Chondrocyte (in vitro differentiated cells): ENCODE measurements at regions not wholly inside any gene's neighbourhood (a gene's known extent, or its start where the extent isn't known, plus 50 kb on each side); places are given as distances from the start of the nearest gene placed in this dataset.

Experiments used
- DNase-seq: peaks from one replicate; pipeline ENCODE4 v3.0.0; 2021; ENCODE audit warnings: mixed read lengths, low spot score
- H3K27ac Mint-ChIP-seq: one replicate; pipeline ENCODE4 v1.8.0; 2021; ENCODE audit warnings: mild to moderate bottlenecking, moderate library complexity, mixed read lengths; ENCODE audit not compliant: unreplicated experiment
- H3K27me3 Mint-ChIP-seq: 2 replicates; pipeline ENCODE4 v1.8.0; 2021; ENCODE audit warnings: low read depth, mixed read lengths
- H3K36me3 Mint-ChIP-seq: 2 replicates; pipeline ENCODE4 v1.8.0; 2021; ENCODE audit warnings: low read depth, mixed read lengths
- H3K4me1 Mint-ChIP-seq: 2 replicates; pipeline ENCODE4 v1.8.0; 2021; ENCODE audit warnings: low read depth, mild to moderate bottlenecking, mixed read lengths
- H3K4me3 Mint-ChIP-seq: one replicate; pipeline ENCODE4 v1.8.0; 2021; ENCODE audit warnings: mild to moderate bottlenecking, moderate library complexity, mixed read lengths; ENCODE audit not compliant: unreplicated experiment
- H3K9me3 Mint-ChIP-seq: 2 replicates; pipeline ENCODE4 v1.8.0; 2021; ENCODE audit warnings: low read depth, mixed read lengths
- TF ChIP-seq, protein P1 (sequence below): fragments of 200-600 bp; sonication (generic); IDR thresholded peaks from 2 replicates; pipeline ENCODE4 v1.5.0; 2021; ENCODE audit warnings: antibody characterized with exemption, mild to moderate bottlenecking, moderate library complexity

GRCh38 chr9:108709126-108709525 is 146.7 kb downstream of the ACTL7B start:
- H3K27me3 Mint-ChIP-seq: peaks cover 27% of the 10 kb centered on the region
- no peak for DNase-seq
- peaks cover 3% of the 10 kb centered on the region for H3K9me3 Mint-ChIP-seq
- no peak overlapping the region for H3K4me3 Mint-ChIP-seq
- TF ChIP-seq, protein P1, sequence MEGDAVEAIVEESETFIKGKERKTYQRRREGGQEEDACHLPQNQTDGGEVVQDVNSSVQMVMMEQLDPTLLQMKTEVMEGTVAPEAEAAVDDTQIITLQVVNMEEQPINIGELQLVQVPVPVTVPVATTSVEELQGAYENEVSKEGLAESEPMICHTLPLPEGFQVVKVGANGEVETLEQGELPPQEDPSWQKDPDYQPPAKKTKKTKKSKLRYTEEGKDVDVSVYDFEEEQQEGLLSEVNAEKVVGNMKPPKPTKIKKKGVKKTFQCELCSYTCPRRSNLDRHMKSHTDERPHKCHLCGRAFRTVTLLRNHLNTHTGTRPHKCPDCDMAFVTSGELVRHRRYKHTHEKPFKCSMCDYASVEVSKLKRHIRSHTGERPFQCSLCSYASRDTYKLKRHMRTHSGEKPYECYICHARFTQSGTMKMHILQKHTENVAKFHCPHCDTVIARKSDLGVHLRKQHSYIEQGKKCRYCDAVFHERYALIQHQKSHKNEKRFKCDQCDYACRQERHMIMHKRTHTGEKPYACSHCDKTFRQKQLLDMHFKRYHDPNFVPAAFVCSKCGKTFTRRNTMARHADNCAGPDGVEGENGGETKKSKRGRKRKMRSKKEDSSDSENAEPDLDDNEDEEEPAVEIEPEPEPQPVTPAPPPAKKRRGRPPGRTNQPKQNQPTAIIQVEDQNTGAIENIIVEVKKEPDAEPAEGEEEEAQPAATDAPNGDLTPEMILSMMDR: no peak
- peaks cover 2% of the 10 kb centered on the region for H3K36me3 Mint-ChIP-seq
- H3K27ac Mint-ChIP-seq: no peak overlapping the region
- H3K4me1 Mint-ChIP-seq: peaks cover 5% of the 10 kb centered on the region

GRCh38 chr9:108708448-108708847 is 147.3 kb downstream of the ACTL7B start:
- peaks cover 27% of the 10 kb centered on the region for H3K27me3 Mint-ChIP-seq
- TF ChIP-seq, protein P1: no peak
- peaks cover 2% of the 10 kb centered on the region for H3K36me3 Mint-ChIP-seq
- DNase-seq: no peak
- H3K27ac Mint-ChIP-seq: no peak overlapping the region
- H3K9me3 Mint-ChIP-seq: peaks cover 3% of the 10 kb centered on the region
- H3K4me1 Mint-ChIP-seq: peaks cover 6% of the 10 kb centered on the region
- no peak overlapping the region for H3K4me3 Mint-ChIP-seq

- H3K36me3 Mint-ChIP-seq: peaks cover 2% of the 10 kb centered on the region
- peaks cover 6% of the 10 kb centered on the region for H3K4me1 Mint-ChIP-seq
- H3K27me3 Mint-ChIP-seq: peaks cover 22% of the 10 kb centered on the region
- H3K9me3 Mint-ChIP-seq: no peaks in the 10 kb centered on the region
- TF ChIP-seq, protein P1: no peak
- H3K27ac Mint-ChIP-seq: no peak overlapping the region
- no peak overlapping the region for H3K4me3 Mint-ChIP-seq
- no peak for DNase-seq
Measured at GRCh38 chr9:108707120-108707519, 148.7 kb downstream of the ACTL7B start.

DNA sequence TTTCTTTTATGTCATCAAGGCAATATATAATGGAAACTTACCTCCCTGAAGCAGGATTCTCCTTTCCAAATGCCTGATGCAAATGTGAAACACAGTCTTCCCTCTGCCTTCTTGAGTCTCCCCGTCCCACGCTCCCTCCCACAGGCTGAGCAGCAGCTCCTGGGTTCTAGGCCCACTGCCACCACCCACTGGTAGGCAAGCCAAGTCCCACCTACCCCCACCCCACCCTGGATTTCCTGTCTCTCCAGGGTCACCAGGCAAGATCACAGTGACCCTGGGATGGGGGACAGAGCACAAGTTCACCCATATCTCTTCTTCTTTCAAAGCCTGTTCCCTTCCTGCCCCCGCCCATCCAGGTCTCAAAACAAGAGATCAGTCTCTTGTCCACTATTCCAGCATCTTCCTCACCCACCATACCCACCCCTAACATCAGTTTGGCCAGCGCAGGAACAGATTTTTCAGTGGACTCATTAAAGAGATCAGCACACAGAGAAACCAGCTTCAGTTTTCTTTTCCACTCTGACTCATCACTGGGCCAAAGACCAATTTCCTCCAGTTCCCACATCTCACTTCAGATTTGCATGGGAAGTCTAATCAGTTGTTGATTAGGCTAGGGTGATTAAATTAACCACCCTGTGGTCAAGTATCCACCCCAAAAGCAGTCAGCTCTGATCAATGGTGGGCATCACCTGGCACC is 151.5 kb downstream of the ACTL7B start:
- H3K27ac Mint-ChIP-seq: no peak overlapping the region
- TF ChIP-seq, protein P1: no peak
- no peaks in the 10 kb centered on the region for H3K9me3 Mint-ChIP-seq
- peaks cover 2% of the 10 kb centered on the region for H3K36me3 Mint-ChIP-seq
- H3K4me1 Mint-ChIP-seq: peaks cover 6% of the 10 kb centered on the region
- H3K27me3 Mint-ChIP-seq: peaks cover 20% of the 10 kb centered on the region
- DNase-seq: no peak
- no peak overlapping the region for H3K4me3 Mint-ChIP-seq

GRCh38 chr9:108703429-108703828 is 152.4 kb downstream of the ACTL7B start:
- no peak overlapping the region for H3K27ac Mint-ChIP-seq
- H3K36me3 Mint-ChIP-seq: peaks cover 2% of the 10 kb centered on the region
- H3K9me3 Mint-ChIP-seq: no peaks in the 10 kb centered on the region
- H3K27me3 Mint-ChIP-seq: peaks cover 13% of the 10 kb centered on the region
- H3K4me1 Mint-ChIP-seq: peaks cover 6% of the 10 kb centered on the region
- no peak for DNase-seq
- TF ChIP-seq, protein P1: no peak
- H3K4me3 Mint-ChIP-seq: no peak overlapping the region
